ENCODE measurements at regions not wholly inside any gene's neighbourhood (a gene's known extent, or its start where the extent isn't known, plus 50 kb on each side); places are given as distances from the start of the nearest gene placed in this dataset.
A peak's percentile ranks its signal among the peaks of the same experiment; 100 is the strongest.

DNA sequence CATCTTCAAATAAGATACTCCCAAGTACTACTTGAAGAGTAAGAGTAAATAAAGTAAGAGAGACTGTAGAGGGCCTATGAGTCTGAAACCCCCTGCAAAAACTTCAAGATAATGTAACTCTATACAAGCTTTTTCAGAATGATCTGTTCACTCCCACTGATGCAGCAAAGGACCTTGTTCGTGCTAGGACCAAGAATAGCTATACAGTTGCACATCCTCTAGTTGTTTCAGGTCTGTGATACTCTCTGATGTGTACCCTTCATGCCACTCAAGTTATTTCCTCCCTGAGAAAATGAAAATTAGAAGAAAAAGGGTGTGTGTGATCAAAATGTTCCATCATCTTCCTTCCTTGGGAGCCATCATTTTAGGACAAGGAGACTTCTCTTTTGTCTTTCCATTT, 204.4 kb downstream of the ALX1 start:
- Histone ChIP-seq H3K9me3 (ENCODE audit: control insufficient read depth in 2 of 2, low read length in 2 of 2) (no peaks in the 10 kb centered on the region), H3K27me3 (ENCODE audit: control insufficient read depth, insufficient read depth, low read length) (no peaks in the 10 kb centered on the region), H3K4me1 (ENCODE audit: control insufficient read depth, insufficient read depth, low read length, poor library complexity, severe bottlenecking) (no peaks in the 10 kb centered on the region), H3K4me3 (ENCODE audit: low read depth, low read length) (no peak overlapping the region), H3K27ac (ENCODE audit: insufficient read depth, low read length, poor library complexity, severe bottlenecking) (no peak overlapping the region), H3K36me3 (ENCODE audit: control insufficient read depth, insufficient read depth, low read length) (no peaks in the 10 kb centered on the region)
- H3K27ac Mint-ChIP-seq: no peak overlapping the region
- DNase-seq: no peak
- H3K36me3 Mint-ChIP-seq: no peaks in the 10 kb centered on the region
- no peaks in the 10 kb centered on the region for H3K4me1 Mint-ChIP-seq
- no peaks in the 10 kb centered on the region for H3K27me3 Mint-ChIP-seq
- H3K4me3 Mint-ChIP-seq: no peak overlapping the region
- ATAC-seq (ENCODE audit: low read depth in 2 of 2): no peak
- peaks cover 0 to 10% (median 2%) of the 10 kb centered on the region in 7 donors for H3K9me3 Mint-ChIP-seq

DNA sequence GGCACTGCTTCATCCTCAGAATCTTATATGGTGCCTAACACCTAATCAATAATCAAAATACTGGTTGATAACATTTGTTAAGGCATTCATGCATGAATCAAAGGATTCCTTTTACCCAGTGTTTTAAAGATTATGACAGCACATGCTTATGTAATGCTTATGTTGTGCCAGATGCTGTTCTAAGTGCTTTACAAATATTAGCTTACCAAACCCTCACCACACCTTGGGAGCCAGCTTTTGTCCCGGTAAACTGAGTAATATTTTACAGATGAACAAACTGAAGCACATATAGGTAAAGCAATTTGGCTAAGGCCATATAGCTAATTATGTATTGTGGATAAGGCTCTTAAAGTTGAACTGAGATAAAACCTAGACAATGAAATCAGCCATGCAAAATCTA, 209.2 kb downstream of the ALX1 start:
- H3K36me3 Mint-ChIP-seq: no peaks in the 10 kb centered on the region
- Histone ChIP-seq H3K9me3 (ENCODE audit: control insufficient read depth in 2 of 2, low read length in 2 of 2) (no peaks in the 10 kb centered on the region), H3K27me3 (ENCODE audit: control insufficient read depth, insufficient read depth, low read length) (no peaks in the 10 kb centered on the region), H3K4me1 (ENCODE audit: control insufficient read depth, insufficient read depth, low read length, poor library complexity, severe bottlenecking) (no peaks in the 10 kb centered on the region), H3K36me3 (ENCODE audit: control insufficient read depth, insufficient read depth, low read length) (no peaks in the 10 kb centered on the region), H3K27ac (ENCODE audit: insufficient read depth, low read length, poor library complexity, severe bottlenecking) (no peak overlapping the region), H3K4me3 (ENCODE audit: low read depth, low read length) (no peak overlapping the region)
- ATAC-seq (ENCODE audit: low read depth in 2 of 2): no peak
- H3K27ac Mint-ChIP-seq: no peak overlapping the region
- H3K4me3 Mint-ChIP-seq: no peak overlapping the region
- DNase-seq: no peak
- H3K27me3 Mint-ChIP-seq: no peaks in the 10 kb centered on the region
- H3K4me1 Mint-ChIP-seq: no peaks in the 10 kb centered on the region
- H3K9me3 Mint-ChIP-seq: peaks cover 0 to 21% (median 7%) of the 10 kb centered on the region in 7 donors

DNA sequence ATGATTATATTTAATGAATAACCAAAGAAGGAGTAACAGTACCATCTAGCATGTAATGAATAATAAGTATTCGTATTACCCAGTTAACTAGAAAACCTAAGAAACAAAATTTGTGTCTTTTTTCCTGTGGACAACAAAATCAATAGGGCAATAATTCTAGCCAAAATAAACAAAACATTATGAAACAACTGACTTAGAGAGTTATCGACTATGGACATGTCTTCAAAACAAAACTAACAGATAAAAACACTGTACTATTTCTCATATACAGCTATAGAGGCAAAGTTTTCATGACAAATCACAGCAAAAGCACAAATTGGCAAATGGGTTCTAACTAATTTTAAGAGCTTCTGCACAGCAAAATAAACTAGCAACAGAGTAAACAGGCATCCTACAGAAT, 224.1 kb downstream of the ALX1 start:
- Histone ChIP-seq H3K4me3 (ENCODE audit: low read depth, low read length) (no peak overlapping the region), H3K27me3 (ENCODE audit: control insufficient read depth, insufficient read depth, low read length) (no peaks in the 10 kb centered on the region), H3K4me1 (ENCODE audit: control insufficient read depth, insufficient read depth, low read length, poor library complexity, severe bottlenecking) (no peaks in the 10 kb centered on the region), H3K36me3 (ENCODE audit: control insufficient read depth, insufficient read depth, low read length) (no peaks in the 10 kb centered on the region), H3K27ac (ENCODE audit: insufficient read depth, low read length, poor library complexity, severe bottlenecking) (no peak overlapping the region), H3K9me3 (ENCODE audit: control insufficient read depth in 2 of 2, low read length in 2 of 2) (no peaks in the 10 kb centered on the region)
- no peaks in the 10 kb centered on the region for H3K4me1 Mint-ChIP-seq
- no peak overlapping the region for H3K4me3 Mint-ChIP-seq
- H3K36me3 Mint-ChIP-seq: no peaks in the 10 kb centered on the region
- no peak for ATAC-seq (ENCODE audit: low read depth in 2 of 2)
- no peaks in the 10 kb centered on the region for H3K27me3 Mint-ChIP-seq
- no peak overlapping the region for H3K27ac Mint-ChIP-seq
- peaks cover 0 to 12% (median 3%) of the 10 kb centered on the region in 7 donors for H3K9me3 Mint-ChIP-seq
- no peak for DNase-seq

DNA sequence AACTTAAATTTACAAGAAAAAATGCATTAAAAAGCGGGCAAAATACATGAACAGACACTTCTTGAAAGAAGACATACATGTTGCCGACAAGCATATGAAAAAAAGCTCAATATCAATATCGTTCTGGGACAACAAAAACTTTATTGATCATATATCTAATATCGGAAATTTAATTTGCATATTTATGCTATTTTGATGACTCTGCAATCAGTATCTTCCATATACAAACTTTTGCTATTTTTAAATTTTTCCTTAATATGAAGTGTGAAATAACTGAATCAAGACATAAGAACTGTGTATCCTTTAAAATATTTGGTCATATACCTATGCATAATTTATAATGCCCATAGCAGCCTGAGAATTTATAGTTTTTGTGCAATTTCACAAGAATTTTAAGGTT, 224.6 kb downstream of the ALX1 start:
- H3K36me3 ChIP-seq (ENCODE audit: control insufficient read depth, insufficient read depth, low read length): no peaks in the 10 kb centered on the region
- H3K27me3 ChIP-seq (ENCODE audit: control insufficient read depth, insufficient read depth, low read length): no peaks in the 10 kb centered on the region
- no peak for ATAC-seq (ENCODE audit: low read depth in 2 of 2)
- Mint-ChIP-seq H3K9me3 (peaks cover 0 to 12% (median 4%) of the 10 kb centered on the region in 7 donors), H3K27ac (no peak overlapping the region), H3K27me3 (no peaks in the 10 kb centered on the region), H3K4me1 (no peaks in the 10 kb centered on the region), H3K4me3 (no peak overlapping the region), H3K36me3 (no peaks in the 10 kb centered on the region)
- DNase-seq: no peak
- H3K9me3 ChIP-seq (ENCODE audit: control insufficient read depth in 2 of 2, low read length in 2 of 2): no peaks in the 10 kb centered on the region
- no peaks in the 10 kb centered on the region for H3K4me1 ChIP-seq (ENCODE audit: control insufficient read depth, insufficient read depth, low read length, poor library complexity, severe bottlenecking)
- H3K4me3 ChIP-seq (ENCODE audit: low read depth, low read length): no peak overlapping the region
- H3K27ac ChIP-seq (ENCODE audit: insufficient read depth, low read length, poor library complexity, severe bottlenecking): no peak overlapping the region

DNA sequence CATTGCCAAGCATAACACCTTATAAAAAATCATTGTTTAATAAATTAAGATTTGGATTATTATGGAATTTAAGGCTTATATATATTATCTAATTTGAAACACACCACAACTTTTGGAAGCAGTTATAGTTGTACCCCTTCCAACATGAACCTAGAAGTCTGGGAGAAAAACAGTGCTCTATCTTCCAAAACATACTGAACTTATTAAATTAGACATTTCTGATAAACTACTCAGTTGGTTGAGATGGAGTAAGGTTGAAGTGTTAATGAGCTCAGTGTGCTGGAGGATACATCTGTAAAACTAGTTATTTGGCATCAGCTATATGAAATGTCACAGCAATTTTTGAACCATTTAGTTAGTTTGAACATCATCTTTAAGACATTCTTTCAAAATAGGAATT, 227.4 kb downstream of the ALX1 start:
- Mint-ChIP-seq H3K36me3 (no peaks in the 10 kb centered on the region), H3K27me3 (no peaks in the 10 kb centered on the region), H3K27ac (no peak overlapping the region), H3K4me1 (no peaks in the 10 kb centered on the region), H3K9me3 (peaks cover 0 to 10% (median 3%) of the 10 kb centered on the region in 7 donors), H3K4me3 (no peak overlapping the region)
- no peak for DNase-seq
- H3K4me3 ChIP-seq (ENCODE audit: low read depth, low read length): no peak overlapping the region
- no peak for ATAC-seq (ENCODE audit: low read depth in 2 of 2)
- H3K27ac ChIP-seq (ENCODE audit: insufficient read depth, low read length, poor library complexity, severe bottlenecking): no peak overlapping the region
- H3K9me3 ChIP-seq (ENCODE audit: control insufficient read depth in 2 of 2, low read length in 2 of 2): no peaks in the 10 kb centered on the region
- no peaks in the 10 kb centered on the region for H3K27me3 ChIP-seq (ENCODE audit: control insufficient read depth, insufficient read depth, low read length)
- H3K4me1 ChIP-seq (ENCODE audit: control insufficient read depth, insufficient read depth, low read length, poor library complexity, severe bottlenecking): no peaks in the 10 kb centered on the region
- no peaks in the 10 kb centered on the region for H3K36me3 ChIP-seq (ENCODE audit: control insufficient read depth, insufficient read depth, low read length)

DNA sequence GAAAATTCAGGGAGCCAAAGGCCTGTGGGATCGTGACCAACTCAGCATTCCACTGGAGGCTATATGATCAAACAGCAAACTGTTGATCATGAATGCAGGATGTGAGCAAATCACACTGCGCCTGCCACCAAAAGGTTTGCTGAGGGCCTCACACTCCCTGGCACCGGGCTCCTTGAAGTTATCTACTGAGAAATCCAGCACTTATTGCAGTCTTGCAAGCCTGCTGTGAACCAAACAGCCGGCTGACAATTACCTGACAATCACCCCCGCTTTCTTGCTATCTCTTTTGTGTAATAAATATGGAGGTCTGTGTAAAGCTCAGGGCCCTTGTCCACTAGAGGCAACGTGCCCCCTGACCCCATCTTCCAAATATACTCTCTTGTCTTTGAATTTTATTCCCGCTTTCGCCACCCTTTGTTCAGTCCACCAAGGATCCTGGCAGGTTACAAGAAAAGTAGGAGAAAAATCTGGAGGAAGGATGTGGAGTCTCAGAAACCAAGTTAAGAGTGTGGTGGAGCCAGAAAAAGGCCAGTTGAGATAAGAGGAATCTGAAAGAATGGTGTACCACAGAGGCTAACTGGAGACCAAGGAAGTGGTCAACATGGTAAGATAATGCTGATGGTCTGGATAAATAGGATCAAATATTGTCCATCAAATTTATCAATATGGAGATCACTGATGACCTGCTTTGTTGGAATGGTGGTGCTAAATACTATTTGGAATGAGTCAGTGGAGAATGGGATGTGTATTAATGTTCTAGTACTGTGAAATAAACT, 229.2 kb downstream of the ALX1 start:
- H3K27ac ChIP-seq (ENCODE audit: insufficient read depth, low read length, poor library complexity, severe bottlenecking): no peak overlapping the region
- Mint-ChIP-seq H3K4me1 (no peaks in the 10 kb centered on the region), H3K27ac (peak overlapping the region in 1 of 3 donors; percentile 70), H3K36me3 (no peaks in the 10 kb centered on the region), H3K9me3 (peaks cover 0 to 14% (median 5%) of the 10 kb centered on the region in 7 donors), H3K27me3 (no peaks in the 10 kb centered on the region), H3K4me3 (no peak overlapping the region)
- no peak for DNase-seq
- no peak for ATAC-seq (ENCODE audit: low read depth in 2 of 2)
- H3K4me3 ChIP-seq (ENCODE audit: low read depth, low read length): no peak overlapping the region
- H3K36me3 ChIP-seq (ENCODE audit: control insufficient read depth, insufficient read depth, low read length): no peaks in the 10 kb centered on the region
- H3K4me1 ChIP-seq (ENCODE audit: control insufficient read depth, insufficient read depth, low read length, poor library complexity, severe bottlenecking): no peaks in the 10 kb centered on the region
- H3K9me3 ChIP-seq (ENCODE audit: control insufficient read depth in 2 of 2, low read length in 2 of 2): no peaks in the 10 kb centered on the region
- H3K27me3 ChIP-seq (ENCODE audit: control insufficient read depth, insufficient read depth, low read length): no peaks in the 10 kb centered on the region

DNA sequence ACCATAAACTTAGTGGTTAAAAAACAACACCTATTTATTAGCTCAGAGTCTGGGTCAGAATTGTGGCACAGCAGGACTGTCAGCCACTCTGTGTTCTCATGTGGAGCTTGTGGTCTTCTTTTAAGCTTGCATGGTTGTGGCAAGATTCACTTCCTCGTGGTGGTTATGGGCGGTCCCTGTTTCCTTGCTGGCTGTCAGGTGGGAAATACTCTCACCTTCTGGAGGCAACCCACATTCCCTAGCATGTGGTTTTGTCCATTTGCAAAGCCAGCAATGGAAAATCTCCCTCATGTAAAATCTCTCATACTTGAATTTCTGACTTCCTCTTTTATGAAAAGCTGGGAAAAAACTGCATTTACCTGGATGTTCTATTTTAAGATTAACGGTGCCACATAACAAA, 229.8 kb downstream of the ALX1 start:
- H3K36me3 ChIP-seq (ENCODE audit: control insufficient read depth, insufficient read depth, low read length): no peaks in the 10 kb centered on the region
- H3K4me1 ChIP-seq (ENCODE audit: control insufficient read depth, insufficient read depth, low read length, poor library complexity, severe bottlenecking): no peaks in the 10 kb centered on the region
- no peaks in the 10 kb centered on the region for H3K9me3 ChIP-seq (ENCODE audit: control insufficient read depth in 2 of 2, low read length in 2 of 2)
- Mint-ChIP-seq H3K9me3 (peaks cover 0 to 14% (median 5%) of the 10 kb centered on the region in 7 donors), H3K36me3 (no peaks in the 10 kb centered on the region), H3K4me1 (no peaks in the 10 kb centered on the region), H3K4me3 (no peak overlapping the region), H3K27ac (no peak overlapping the region), H3K27me3 (no peaks in the 10 kb centered on the region)
- H3K27ac ChIP-seq (ENCODE audit: insufficient read depth, low read length, poor library complexity, severe bottlenecking): no peak overlapping the region
- no peak overlapping the region for H3K4me3 ChIP-seq (ENCODE audit: low read depth, low read length)
- DNase-seq (no peak), ATAC-seq (ENCODE audit: low read depth in 2 of 2) (peak in 1 of 2 donors; percentile 24)
- no peaks in the 10 kb centered on the region for H3K27me3 ChIP-seq (ENCODE audit: control insufficient read depth, insufficient read depth, low read length)

DNA sequence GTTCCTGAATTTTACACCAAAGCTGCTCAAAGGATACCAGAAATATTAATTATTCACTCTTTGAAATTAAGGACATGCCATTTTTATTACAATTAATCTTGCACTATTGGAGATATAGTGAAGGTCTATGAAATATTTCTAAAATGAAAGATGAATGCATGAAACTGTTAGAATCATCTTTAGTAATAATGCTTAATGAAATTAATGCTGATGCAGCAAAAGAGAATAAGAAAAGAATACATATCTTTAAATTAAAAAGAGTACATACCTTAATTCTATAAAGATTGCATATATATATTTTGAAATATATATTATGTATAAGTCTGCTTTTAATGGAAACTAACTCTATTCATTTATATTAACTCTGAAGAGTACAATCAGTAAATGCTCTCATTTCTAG, 236.0 kb downstream of the ALX1 start:
- Mint-ChIP-seq H3K27me3 (no peaks in the 10 kb centered on the region), H3K4me1 (no peaks in the 10 kb centered on the region), H3K36me3 (no peaks in the 10 kb centered on the region), H3K27ac (no peak overlapping the region), H3K4me3 (no peak overlapping the region), H3K9me3 (peaks cover 0 to 9% (median 4%) of the 10 kb centered on the region in 7 donors)
- no peaks in the 10 kb centered on the region for H3K27me3 ChIP-seq (ENCODE audit: control insufficient read depth, insufficient read depth, low read length)
- H3K9me3 ChIP-seq (ENCODE audit: control insufficient read depth in 2 of 2, low read length in 2 of 2): no peaks in the 10 kb centered on the region
- H3K4me1 ChIP-seq (ENCODE audit: control insufficient read depth, insufficient read depth, low read length, poor library complexity, severe bottlenecking): no peaks in the 10 kb centered on the region
- no peak overlapping the region for H3K27ac ChIP-seq (ENCODE audit: insufficient read depth, low read length, poor library complexity, severe bottlenecking)
- DNase-seq (no peak), ATAC-seq (ENCODE audit: low read depth in 2 of 2) (no peak)
- H3K4me3 ChIP-seq (ENCODE audit: low read depth, low read length): no peak overlapping the region
- H3K36me3 ChIP-seq (ENCODE audit: control insufficient read depth, insufficient read depth, low read length): no peaks in the 10 kb centered on the region
